Activated CD4-positive, alpha-beta T cell treated with anti-CD3 and anti-CD28 coated beads, Interleukin-2, amount 50 U/mL, for 16 hours (primary cell): ENCODE measurements at regions not wholly inside any gene's neighbourhood (a gene's known extent, or its start where the extent isn't known, plus 50 kb on each side); places are given as distances from the start of the nearest gene placed in this dataset.

ENCODE experiments used
- DNase-seq: peaks from one replicate; pipeline ENCODE4 v3.0.0-alpha.2; 2020

DNA sequence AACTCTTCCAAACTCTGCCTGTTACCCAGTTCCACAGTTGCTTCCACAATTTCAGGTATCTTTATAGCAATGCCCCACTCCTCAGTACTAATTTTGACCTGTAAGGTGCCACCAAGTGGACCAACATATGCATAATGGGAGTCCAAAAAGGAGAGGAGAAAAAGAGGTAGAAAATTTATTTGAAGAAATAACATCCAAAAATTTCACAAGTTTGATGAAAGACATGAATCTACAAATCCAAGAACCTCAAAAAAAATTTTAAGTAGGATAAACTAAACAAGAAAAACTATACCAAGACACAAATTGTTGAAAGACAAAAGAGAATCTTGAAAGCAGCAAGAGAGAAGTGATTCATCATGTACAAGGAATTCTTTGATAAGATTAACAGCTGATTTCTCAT, 79.8 kb downstream of the BARX1 start:
- DNase-seq = no peak

- DNase-seq = no peak
These were observed 80.9 kb downstream of the BARX1 start for GRCh38 chr9:93874242-93874641.

- DNase-seq = no peak
These were observed 83.9 kb downstream of the BARX1 start for GRCh38 chr9:93871286-93871685.

GRCh38 chr9:93869863-93870262, 85.3 kb downstream of the BARX1 start:
- no peak for DNase-seq

- no peak for DNase-seq
These were observed 86.1 kb downstream of the BARX1 start for GRCh38 chr9:93869088-93869487.

- no peak for DNase-seq
These were observed 89.4 kb downstream of the BARX1 start for GRCh38 chr9:93865716-93866115.

- DNase-seq = no peak
These were observed 89.9 kb downstream of the BARX1 start for GRCh38 chr9:93865245-93865644.

DNA sequence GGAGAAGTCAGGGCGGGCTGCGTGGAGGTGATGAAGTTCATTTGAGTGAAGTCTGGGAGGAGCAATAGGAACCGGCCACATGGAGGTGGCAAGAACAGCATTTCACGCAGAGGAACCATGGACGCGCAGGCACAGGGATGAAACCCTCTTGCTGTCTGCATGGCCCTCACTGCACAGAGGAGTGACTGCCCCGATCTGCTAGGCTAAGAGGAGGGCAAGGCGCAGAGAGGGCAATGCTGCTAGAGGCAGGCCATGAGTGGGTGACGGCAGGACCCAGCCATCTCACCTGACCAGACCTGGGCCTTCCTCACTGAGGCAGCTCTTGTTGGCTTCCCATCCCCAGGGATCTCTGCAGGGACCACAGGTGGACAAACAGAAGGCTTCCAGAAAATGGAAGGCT, 90.3 kb downstream of the BARX1 start:
- no peak for DNase-seq

DNA sequence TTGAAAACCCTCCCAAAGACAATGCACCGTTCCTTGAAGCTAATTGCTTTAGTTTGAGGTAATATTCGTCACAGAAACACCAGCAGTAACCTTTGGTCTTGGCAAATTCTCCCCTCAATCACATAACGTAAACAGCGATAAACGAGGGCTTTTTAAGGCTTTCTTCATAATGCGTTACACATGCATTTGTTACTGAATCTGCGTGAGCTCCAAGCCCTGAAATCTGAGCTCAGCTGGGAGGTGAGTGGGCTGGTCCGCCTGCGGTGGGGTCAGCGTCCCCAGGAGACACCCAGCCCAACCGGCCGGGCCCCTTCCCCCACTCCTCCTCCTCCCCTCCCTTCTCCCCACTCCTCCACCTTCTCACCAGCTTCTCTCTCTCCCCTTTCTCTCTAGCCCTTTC, 91.1 kb downstream of the BARX1 start:
- no peak for DNase-seq

- DNase-seq = no peak
These were observed 92.1 kb downstream of the BARX1 start for GRCh38 chr9:93862877-93863545.

GRCh38 chr9:93861736-93862358, 93.3 kb downstream of the BARX1 start:
- DNase-seq = no peak

DNA sequence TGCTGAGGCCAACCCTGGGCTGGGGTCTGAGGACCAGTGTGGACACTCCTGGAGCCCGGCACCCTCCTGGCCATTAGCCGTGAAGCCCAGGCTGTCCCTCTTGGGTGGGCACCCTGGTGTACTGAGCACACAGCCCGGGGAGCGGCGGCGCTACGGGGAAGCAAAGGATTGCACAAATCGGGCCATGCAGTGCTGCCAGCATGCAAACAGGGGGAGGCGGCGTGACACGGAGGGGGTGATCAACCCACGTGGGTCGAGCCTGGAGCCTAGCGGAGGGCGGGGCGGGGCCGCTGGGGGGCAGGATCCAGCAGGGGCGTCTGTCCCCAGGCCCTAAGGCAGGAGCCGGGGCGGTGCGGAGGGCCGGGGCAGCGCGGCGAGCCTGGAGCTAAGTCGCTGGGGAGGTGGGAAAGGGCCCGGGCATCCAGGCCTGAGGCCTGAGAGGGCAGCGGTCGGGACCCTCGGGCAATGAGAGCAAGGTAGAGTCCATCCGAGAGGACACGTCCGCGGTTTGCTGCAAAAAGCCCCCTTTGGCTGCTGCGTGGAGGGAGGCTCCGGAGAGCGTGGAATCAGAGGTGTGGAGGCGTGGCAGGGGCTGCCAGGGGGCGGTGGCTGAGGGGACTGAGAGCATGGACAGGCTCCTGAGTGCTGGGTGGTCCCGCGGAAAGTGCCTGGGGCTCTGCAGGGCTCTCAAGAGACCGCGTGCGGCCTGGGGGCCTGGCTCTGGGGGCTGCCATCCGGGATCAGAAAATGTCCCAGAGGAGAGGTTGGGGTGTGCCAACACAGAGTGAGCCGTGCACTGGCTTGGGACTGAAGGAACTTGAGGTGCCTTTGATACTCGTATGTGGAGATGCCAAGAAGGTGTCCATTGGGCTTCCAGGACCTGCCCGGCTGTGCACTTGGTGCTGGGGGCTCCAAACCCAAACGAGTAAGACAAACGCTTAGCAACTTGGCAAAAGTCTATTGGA, 94.2 kb downstream of the BARX1 start:
- DNase-seq = no peak

DNA sequence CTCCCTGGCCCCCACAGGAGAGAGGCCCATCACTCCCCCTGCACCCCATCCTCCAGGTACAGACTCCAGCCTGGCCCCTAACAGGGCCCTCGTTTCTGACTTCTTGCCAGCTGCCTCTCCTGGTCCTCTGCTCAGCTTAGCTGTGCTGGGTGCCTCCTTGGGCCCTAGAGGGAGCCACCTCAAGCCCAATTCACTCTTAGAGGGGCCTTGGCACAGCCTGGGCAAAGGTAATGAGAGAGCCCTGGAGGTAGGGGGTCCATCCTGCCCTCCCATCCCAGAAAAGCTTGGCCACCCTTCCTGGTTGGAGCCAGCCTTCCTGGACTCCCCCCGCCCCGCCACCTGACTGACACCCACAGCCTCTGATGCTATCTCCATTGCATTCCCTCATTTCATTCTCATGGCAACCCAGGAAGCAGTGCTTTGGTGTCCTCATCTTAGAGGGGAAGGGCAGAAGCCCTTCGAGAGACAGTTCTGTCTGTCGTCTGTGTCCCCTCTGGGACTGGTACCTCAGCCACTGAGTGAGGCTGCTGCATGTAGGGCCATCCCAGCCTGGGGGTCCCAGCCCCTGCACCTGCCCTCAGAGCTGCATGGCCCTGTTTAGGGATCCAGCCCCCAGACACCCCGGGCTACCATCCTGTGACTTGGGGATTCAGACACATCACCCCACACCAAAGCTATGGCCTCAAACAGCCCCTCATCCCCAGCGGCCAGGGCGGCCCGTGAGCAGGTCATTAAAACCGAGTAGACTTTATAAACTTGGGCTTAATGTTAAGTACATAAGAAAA, 95.5 kb downstream of the BARX1 start:
- DNase-seq = no peak

DNA sequence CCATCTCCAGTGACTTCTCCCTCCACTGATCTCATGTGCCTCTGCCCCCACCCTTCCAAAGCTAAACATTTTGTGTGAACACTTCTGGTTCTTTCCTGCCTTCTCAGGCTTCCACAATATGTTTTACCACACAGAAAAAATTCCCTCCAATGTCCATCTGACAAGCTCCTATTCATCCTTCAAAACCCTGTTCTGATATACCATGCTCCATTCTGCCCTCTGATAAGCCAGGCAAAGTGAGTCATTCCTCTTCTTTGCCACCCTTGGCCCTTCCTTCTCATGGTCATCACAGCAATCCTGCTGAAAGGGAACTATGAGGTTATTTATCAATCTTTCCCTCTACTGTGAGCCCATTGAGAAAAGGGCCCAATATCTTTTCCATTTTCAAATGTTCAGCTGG, 97.6 kb downstream of the BARX1 start:
- DNase-seq = no peak

DNA sequence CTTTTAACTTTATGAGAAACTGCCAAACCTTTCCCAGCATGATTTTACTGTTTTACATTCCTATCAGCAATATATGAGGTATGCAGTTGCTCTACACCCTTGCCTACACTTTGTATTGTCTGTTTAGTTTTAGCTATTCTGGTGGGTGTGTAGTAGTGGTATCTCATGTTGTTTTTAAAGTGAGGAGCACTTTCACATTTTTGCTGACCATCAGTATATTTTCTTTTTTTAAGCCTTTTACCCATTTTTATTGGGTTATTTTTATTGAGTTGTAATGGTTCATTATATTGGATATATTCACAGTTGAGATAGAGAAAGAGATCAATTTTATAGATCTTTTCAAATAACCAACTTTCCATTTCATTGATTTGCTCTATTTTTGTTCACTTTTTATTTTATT, 102.4 kb downstream of the BARX1 start:
- no peak for DNase-seq

- DNase-seq = no peak
These were observed 108.8 kb downstream of the BARX1 start for GRCh38 chr9:93846349-93846748.

DNA sequence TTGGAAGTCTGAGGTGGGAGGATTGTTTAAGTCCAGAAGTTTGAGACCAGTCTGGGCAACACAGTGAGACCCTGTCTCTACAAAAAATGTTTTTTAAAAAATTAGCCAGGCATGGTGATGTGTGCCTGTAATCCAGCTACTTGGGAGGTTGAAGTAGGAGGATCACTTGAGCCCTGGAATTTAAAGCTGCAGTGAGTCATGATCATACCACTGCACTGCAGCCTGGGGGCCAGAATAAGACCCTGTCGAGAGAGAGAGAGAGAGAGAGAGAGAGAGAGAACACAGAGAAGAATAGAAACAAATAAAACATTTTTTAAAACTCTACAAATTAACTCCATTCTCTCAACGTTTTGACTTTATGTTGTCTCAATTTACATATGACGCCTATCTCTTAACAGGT, 111.8 kb downstream of the BARX1 start:
- DNase-seq = no peak

DNA sequence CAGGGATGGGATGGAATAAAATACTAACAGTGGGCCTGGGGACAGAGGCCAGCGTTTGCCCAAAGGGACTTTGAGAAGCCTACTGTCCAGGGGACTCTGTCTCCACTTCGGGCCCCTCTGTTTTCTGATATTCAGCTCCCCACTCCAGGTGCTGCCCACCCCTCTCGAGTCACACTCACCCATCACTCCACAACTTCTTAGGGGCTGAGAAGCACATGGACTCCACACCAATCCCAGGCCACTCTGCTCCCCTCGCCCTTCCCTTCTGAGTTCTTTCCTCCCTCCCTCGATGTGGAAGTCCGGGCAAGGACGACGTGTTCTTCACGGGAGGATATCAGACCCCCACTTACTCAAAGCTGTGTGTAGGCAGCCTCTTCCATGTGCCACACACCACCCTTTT, 124.5 kb downstream of the BARX1 start:
- no peak for DNase-seq

GRCh38 chr9:93830012-93830596, 125.1 kb downstream of the BARX1 start:
- no peak for DNase-seq

- no peak for DNase-seq
These were observed 125.7 kb downstream of the BARX1 start for GRCh38 chr9:93829271-93830011.

DNA sequence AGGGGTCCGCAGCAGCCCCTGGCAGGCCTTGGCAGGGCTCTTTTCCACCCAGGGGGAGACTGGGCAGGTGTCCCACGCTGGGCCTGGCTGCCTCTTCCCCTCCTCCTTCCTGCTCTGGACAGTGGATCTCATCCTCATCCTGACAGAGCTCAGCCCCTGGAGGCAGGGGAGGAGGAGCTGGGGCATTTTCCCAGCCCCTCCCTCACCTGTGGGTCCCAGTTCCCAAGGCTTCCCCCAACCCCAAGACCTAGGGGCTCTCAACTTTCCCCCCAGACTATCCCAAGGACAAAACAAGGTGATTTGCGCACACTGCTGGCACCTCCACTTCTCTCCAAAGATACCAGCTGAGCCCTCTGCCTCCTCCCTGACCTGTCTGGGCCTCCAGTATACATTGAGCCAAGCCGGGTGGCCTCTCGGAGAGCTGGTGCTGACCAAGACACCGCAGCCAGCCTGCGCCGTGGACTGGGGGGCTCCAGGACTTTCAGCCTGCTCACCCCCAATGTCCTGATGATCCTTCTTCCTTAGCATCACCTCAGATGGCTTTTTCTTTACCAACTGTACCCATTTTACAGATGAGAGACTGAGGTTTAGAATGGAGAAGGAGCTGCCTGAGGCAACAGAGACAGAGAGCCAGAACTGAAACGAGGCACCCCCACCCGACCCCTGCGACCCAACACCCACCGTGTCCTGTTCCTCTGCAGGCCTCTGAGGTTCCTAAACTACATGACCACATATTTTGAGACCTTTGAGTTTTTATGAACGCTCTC, 126.6 kb downstream of the BARX1 start:
- DNase-seq = no peak
